DMS79 treated with DMSO at 0.1 percent for 48 hours (cell line): ENCODE measurements at regions not wholly inside any gene's neighbourhood (a gene's known extent, or its start where the extent isn't known, plus 50 kb on each side); places are given as distances from the start of the nearest gene placed in this dataset.

Source experiments
- DNase-seq: peaks from one replicate; lab custom pipeline; 2025; lab: John Stamatoyannopoulos, UW

DNA sequence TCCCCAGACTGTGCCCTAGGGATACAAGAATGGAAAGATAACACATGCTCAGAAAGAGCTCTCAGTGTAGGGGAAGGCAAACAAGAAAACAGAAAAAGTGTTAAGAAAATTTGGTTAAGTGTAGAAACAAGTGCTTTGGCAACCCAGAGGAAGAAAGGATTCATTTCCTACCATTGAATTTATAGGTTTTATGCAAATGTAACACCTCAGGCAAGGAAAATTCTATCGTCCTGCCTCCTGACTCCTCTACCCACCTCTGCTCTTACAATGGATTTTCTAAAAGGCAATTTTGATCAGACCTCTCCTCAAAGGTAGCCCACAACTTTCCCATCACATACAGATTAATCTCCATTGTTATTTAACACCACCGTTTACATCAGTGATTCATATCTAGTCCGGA is 298.7 kb downstream of the RFC3 start:
- no peak for DNase-seq

DNA sequence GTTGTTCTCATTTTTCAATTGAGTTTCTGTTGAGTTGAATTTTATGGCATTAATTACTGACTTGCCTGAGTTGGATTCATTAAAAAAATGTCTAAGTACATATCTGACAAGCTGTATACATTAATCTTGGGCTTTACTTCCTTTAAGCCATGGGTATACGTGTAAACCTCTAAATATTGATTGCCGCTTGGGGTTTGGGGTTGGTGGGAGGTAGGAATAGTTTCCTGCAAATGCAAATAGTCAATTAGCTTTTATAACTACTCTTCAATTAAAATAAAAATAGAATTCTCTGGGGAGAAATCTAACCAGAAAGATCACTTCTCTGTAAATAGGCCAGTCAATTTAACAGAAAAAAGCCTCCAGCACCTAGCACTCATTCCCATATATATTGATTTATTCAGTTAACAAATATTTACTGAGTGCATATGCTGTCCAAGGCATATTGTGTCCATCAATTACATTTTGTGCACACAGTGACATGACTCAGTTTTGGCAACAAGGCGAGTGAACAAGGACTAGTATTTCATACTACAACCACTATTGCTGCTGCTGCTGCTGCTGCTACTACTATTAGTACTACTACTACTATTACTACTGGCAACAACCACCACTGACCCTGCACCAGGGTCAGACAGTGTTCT is 306.8 kb downstream of the RFC3 start:
- DNase-seq = no peak

GRCh38 chr13:34127523-34127922 is 309.6 kb downstream of the RFC3 start:
- no peak for DNase-seq

DNA sequence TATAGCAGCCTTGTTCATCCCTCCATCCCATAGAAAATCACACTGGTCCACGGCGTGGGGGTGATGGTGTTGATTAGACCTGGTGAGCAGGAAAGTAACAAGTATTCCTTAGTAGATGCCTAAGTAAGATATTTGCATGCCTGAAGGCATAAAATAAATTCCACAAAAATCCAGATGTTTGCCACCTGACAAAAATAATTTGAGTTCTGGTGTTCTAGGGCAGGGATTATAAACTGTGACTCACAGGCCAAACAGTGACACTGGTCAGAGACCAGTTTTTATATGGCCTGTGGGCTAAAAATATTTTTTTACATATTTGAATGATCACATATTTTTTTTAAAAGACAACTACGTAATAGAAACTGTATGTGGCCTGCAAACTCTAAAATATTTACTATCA is 310.7 kb downstream of the RFC3 start:
- no peak for DNase-seq

DNA sequence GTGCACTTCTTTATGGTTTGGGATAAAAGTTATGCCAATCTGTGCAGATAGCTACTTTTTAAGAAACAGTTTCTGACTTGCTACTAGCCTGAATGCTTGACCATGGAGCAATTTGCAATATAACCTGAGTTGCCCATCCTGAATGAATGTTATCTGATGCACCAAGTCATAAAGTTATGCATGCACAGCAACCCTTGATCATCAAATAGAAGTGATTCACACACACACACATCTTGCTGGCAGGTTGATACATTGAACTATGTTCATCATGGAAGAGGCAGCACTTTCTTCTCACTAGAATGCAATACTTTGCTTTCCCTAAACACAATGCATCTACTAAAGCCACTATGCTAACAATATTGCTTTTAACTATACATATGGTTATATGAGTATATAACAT is 311.5 kb downstream of the RFC3 start:
- DNase-seq = no peak

GRCh38 chr13:34137200-34137599 is 319.3 kb downstream of the RFC3 start:
- DNase-seq = no peak

GRCh38 chr13:34139660-34140227 is 321.8 kb downstream of the RFC3 start:
- no peak for DNase-seq

DNA sequence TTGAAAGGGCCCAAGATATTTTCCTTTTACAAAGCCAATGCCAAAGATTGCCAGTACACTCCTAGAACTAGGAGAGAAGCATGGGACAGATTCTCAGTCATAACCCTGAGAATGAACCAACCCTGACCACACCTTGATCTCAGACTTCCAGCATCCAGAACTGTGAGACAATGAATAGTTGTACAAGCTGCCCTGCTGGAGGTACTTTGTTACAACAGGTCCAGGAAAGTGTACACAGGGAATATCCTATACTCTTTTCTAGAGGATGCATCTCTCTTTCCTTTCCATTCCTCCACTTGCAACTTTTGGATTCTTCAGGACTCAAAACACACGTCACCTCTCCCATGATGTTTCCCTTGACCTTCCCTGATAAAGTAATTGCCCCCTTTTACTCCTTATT is 325.7 kb downstream of the RFC3 start:
- no peak for DNase-seq

DNA sequence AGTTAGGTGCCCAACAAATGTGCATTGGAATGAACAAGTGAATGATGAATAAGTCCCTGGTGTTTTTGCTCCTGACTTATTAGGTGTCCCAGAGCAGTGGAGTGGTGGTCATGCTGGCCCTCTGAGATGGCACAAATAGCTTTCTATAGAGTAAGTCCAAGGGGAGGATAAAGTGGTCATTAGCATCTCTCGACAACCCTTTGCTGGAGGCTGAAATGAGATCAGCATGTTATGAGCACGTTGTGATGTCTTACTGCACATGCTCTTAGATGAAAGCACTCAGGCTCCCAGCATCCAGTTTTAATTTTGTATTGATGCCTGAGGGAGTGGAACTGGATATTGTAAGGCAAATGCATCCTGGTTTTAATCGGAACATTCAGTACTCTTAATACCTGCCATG is 326.2 kb downstream of the RFC3 start:
- DNase-seq = no peak

GRCh38 chr13:34145061-34145460 is 327.1 kb downstream of the RFC3 start:
- no peak for DNase-seq

- DNase-seq = no peak
Observed at GRCh38 chr13:34148359-34148758, 330.4 kb downstream of the RFC3 start.

GRCh38 chr13:34151885-34152284 is 333.9 kb downstream of the RFC3 start:
- peak; percentile 21 for DNase-seq

DNA sequence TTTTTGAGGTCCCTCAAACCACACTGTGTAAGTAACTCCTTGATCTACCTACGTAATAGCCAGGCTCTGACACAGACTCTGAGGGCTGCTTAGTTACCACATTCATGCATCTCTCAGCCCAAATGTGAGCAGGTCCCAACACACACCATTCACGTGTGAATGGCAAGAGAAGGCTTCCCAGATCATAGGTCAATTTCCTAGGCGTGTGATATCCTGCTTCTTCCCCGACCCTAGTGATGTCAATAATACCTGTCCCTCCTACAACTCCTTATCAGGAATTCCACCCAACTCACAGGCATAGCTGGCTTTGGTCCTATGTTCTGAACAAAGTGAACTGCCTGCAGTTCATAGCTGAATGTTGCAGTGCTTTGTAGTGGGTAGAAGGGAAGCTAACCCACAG is 334.5 kb downstream of the RFC3 start:
- DNase-seq = no peak

DNA sequence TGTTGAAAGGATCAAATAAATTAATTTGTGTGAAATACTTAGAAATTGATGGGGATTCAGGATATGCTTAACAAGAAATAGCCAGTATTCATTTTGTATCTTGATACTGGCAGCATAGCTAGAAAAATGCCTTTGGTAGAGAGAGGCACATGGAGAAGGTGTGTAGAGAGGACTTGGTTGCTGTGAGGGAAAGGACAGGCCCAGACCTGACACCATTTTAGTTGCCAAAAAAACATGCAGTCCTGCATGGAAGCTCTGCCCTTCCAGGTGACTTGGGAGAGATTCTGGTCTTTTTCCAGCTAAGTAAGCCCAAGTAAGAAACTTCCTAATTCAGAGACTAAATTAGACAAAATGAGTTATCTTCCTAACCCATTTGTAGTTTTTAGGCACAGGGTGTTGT is 335.0 kb downstream of the RFC3 start:
- no peak for DNase-seq

DNA sequence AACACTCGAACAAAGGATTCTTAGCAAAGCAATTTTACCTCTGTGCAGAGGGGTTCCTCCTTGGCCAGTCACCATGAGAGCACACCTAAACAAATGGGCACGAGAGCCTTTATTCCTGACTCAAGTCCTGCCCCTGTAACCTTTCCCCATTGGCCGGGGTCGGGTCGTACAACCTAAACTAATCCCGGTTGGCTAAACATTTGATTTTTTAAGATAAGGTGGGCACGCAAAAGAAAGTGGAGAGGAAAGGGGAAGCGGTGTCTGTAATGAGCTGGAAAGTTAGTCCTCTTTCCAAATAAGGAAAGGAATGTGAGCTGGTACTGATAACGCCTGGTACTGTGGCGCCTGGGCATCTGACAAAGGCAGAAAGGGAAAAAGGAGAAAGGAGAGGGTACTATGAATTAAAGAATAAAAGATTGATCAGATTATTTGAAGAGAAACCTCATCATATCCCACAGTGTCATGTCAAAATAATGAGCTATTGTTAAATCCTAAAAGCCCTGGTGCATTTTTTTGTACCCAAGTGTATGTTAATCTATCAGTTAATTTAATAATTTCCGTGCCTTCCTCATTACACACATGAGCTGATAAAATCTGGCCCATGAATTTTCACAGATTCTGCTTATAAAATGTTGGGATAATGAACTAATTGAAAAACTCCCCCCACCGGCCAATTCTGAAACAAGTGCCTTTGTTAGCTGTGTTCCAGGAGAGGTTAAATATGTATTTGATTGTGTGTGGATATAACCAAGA is 335.7 kb downstream of the RFC3 start:
- DNase-seq = no peak

DNA sequence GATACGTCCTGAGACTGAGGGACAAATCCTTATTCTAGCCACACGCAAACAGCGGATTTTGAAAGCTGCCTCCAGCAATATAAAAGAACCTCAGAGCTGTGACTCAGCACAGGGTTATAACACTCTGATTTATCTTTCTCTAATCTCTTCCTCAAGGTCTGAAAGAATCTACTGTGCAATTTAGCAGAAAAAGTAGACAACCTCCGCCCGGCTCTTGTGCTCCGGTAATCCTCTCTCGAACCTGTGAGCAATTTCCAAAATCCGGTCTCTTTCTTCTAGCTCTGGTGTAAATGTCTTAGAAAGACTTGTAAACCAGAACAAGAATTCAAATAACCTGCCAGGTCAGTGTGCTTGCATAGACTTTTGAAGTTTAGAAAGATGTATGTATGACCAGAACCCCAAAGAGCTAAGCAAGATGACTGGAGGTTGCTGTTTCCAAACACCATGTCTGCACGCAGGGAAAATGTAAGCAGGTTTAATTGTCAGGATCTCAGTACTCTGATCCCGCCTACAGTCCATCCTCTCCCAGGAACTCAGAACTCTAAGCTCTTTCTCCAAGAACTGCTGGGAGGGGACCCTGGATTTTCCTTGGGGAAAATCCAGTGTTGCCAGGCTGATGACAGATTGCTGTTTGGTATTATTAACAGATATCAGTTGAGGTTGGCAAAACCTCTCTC is 338.1 kb downstream of the RFC3 start:
- DNase-seq = no peak

GRCh38 chr13:34156841-34157365 is 339.0 kb downstream of the RFC3 start:
- DNase-seq = peak; percentile 28

GRCh38 chr13:34159946-34160345 is 342.0 kb downstream of the RFC3 start:
- no peak for DNase-seq

- DNase-seq = no peak
Observed at GRCh38 chr13:34161931-34162543, 344.1 kb downstream of the RFC3 start.

GRCh38 chr13:34162544-34162933 is 344.6 kb downstream of the RFC3 start:
- DNase-seq = no peak

DNA sequence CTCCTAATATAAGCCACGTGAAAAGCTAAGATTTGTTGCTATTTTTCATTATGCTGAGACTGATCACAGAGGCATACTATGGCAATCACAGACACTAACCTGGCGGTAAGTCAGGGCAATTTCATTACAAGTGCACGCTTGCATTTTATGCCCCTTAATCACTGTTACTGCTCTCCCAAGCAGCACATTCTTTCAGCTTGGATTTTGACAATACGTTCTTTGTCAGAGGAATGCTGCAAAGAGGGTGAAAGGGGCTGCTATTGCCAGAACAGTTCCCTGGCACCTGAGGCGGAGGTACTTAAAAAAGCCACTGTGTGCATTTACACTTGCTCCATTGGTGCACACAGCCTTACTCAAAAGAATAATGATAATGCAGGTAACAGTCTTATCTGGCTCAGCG is 346.6 kb downstream of the RFC3 start:
- DNase-seq = no peak

- no peak for DNase-seq
Observed at GRCh38 chr13:34165158-34165557, 347.2 kb downstream of the RFC3 start.
